ENCODE measurements at regions not wholly inside any gene's neighbourhood (a gene's known extent, or its start where the extent isn't known, plus 50 kb on each side); places are given as distances from the start of the nearest gene placed in this dataset.

DNA sequence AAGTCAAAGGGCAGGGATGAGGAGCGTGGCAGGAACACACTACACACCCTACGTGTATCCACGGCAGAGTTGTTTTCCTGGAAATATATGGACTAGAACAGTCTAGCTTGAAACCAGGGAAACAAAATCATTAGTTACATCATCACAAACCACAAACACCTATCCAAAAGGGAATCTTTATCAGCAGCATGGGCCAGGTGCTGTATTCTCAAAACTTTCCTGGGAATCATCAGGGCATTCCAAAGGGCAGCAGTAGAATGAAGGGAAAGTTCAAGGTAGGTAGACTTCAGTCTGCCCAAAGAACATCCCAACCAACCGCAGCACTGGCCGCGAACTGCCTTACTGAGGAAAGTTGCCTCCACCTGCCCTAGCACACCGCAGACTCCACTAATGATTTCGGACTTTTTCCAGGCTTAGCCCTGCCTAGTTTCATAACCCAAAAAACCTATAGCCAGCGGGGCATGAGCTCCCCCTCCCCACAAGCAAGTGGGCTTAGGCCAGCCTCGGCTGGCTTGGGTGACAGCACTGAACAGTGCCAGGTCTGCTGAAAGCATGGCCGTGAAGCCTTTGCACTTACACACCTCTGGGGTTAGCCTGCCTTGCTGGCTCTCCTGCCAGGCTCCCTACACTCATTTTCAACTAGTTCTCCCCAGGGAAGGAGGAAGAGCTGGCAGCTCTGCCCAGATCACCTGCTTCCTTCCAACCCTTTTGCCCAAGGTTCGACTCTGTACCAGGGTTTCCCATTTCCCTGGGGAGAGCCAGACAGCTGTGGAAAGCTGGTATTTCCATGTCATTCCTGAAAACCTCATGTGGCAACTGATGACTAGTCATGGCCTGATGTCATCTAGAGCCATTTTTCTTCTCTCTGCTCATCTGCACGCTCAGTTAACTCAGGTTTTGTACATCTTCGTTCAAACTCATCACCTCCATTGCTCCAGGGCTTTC lies 77.3 kb upstream of the UBAC2 start:
- Histone ChIP-seq H3K4me3 (ENCODE audit: low read length in 2 of 2) (no peak overlapping the region), H2BK120ac (ENCODE audit: low read depth, low read length) (no peak overlapping the region), H3K4me2 (ENCODE audit: insufficient read depth, low read length, poor library complexity, severe bottlenecking) (no peak overlapping the region), H3K23ac (ENCODE audit: low read depth, low read length, poor library complexity) (no peak overlapping the region), H3K9me3 (replicated peaks in 1 of 2; ENCODE audit: control insufficient read depth in 2 of 2, insufficient read depth in 1 of 2, low read depth in 1 of 2, low read length in 2 of 2) (no peaks in the 10 kb centered on the region), H4K8ac (ENCODE audit: low read depth, low read length) (no peak overlapping the region), H2BK15ac (ENCODE audit: low read length) (no peak overlapping the region), H2AFZ (ENCODE audit: low read length) (no peak overlapping the region), H3K36me3 (replicated peaks in 1 of 2; ENCODE audit: control insufficient read depth in 2 of 2, insufficient read depth in 2 of 2, low read length in 2 of 2) (no peaks in the 10 kb centered on the region), H2BK5ac (ENCODE audit: low read length) (no peak overlapping the region), H2BK12ac (ENCODE audit: low read length) (no peak overlapping the region), H3K27me3 (ENCODE audit: control insufficient read depth in 3 of 3, insufficient read depth in 3 of 3, low read depth in 1 of 3, low read length in 3 of 3) (peaks cover 0 to 7% (median 0%) of the 10 kb centered on the region in 3 experiments), H3K4me1 (ENCODE audit: control insufficient read depth in 2 of 2, insufficient read depth in 1 of 2, low read depth in 1 of 2, low read length in 2 of 2) (no peaks in the 10 kb centered on the region), H3K9ac (ENCODE audit: low read depth, low read length, poor library complexity) (no peak overlapping the region), H2AK5ac (ENCODE audit: low read depth, low read length) (no peak overlapping the region), H3K4ac (ENCODE audit: low read length) (no peak overlapping the region), H3K18ac (ENCODE audit: low read length) (no peak overlapping the region), H4K91ac (ENCODE audit: low read depth, low read length, poor library complexity) (no peak overlapping the region), H3K14ac (ENCODE audit: low read length) (no peak overlapping the region), H3K79me1 (ENCODE audit: low read depth, low read length) (no peaks in the 10 kb centered on the region), H3K27ac (replicated peaks; ENCODE audit: low read length) (no peak overlapping the region)
- no peak for DNase-seq (ENCODE audit: low spot score)
- WGBS, 2 donors (ENCODE audit: extremely low coverage in 2 of 2, insufficient read length in 2 of 2, insufficient replicate concordance in 1 of 2) = no CpG with 5 or more reads among the region's 14 CpGs

- Histone ChIP-seq H3K18ac (ENCODE audit: low read length) (no peak overlapping the region), H3K14ac (ENCODE audit: low read length) (no peak overlapping the region), H2AK5ac (ENCODE audit: low read depth, low read length) (no peak overlapping the region), H2BK120ac (ENCODE audit: low read depth, low read length) (no peak overlapping the region), H2BK5ac (ENCODE audit: low read length) (no peak overlapping the region), H2AFZ (ENCODE audit: low read length) (no peak overlapping the region), H4K8ac (ENCODE audit: low read depth, low read length) (no peak overlapping the region), H3K36me3 (replicated peaks in 1 of 2; ENCODE audit: control insufficient read depth in 2 of 2, insufficient read depth in 2 of 2, low read length in 2 of 2) (no peaks in the 10 kb centered on the region), H3K79me1 (ENCODE audit: low read depth, low read length) (no peaks in the 10 kb centered on the region), H3K27ac (replicated peaks; ENCODE audit: low read length) (no peak overlapping the region), H3K4me1 (ENCODE audit: control insufficient read depth in 2 of 2, insufficient read depth in 1 of 2, low read depth in 1 of 2, low read length in 2 of 2) (no peaks in the 10 kb centered on the region), H2BK15ac (ENCODE audit: low read length) (no peak overlapping the region), H3K4ac (ENCODE audit: low read length) (no peak overlapping the region), H3K27me3 (ENCODE audit: control insufficient read depth in 3 of 3, insufficient read depth in 3 of 3, low read depth in 1 of 3, low read length in 3 of 3) (peaks cover 0 to 7% (median 0%) of the 10 kb centered on the region in 3 experiments), H4K91ac (ENCODE audit: low read depth, low read length, poor library complexity) (no peak overlapping the region), H2BK12ac (ENCODE audit: low read length) (no peak overlapping the region), H3K23ac (ENCODE audit: low read depth, low read length, poor library complexity) (no peak overlapping the region), H3K9ac (ENCODE audit: low read depth, low read length, poor library complexity) (no peak overlapping the region), H3K9me3 (replicated peaks in 1 of 2; ENCODE audit: control insufficient read depth in 2 of 2, insufficient read depth in 1 of 2, low read depth in 1 of 2, low read length in 2 of 2) (no peaks in the 10 kb centered on the region), H3K4me3 (ENCODE audit: low read length in 2 of 2) (no peak overlapping the region), H3K4me2 (ENCODE audit: insufficient read depth, low read length, poor library complexity, severe bottlenecking) (no peak overlapping the region)
- no CpG with 5 or more reads among the region's 1 CpG for WGBS, 2 donors (ENCODE audit: extremely low coverage in 2 of 2, insufficient read length in 2 of 2, insufficient replicate concordance in 1 of 2)
- no peak for DNase-seq (ENCODE audit: low spot score)
Observed at GRCh38 chr13:99124046-99124400, 76.6 kb upstream of the UBAC2 start.

- H3K4me1 ChIP-seq (ENCODE audit: control insufficient read depth in 2 of 2, insufficient read depth in 1 of 2, low read depth in 1 of 2, low read length in 2 of 2) = no peaks in the 10 kb centered on the region
- H3K4me2 ChIP-seq (ENCODE audit: insufficient read depth, low read length, poor library complexity, severe bottlenecking) = no peak overlapping the region
- H3K27ac ChIP-seq (replicated peaks; ENCODE audit: low read length) = no peak overlapping the region
- no peaks in the 10 kb centered on the region for H3K9me3 ChIP-seq (replicated peaks in 1 of 2; ENCODE audit: control insufficient read depth in 2 of 2, insufficient read depth in 1 of 2, low read depth in 1 of 2, low read length in 2 of 2)
- no peak overlapping the region for H4K91ac ChIP-seq (ENCODE audit: low read depth, low read length, poor library complexity)
- DNase-seq (ENCODE audit: low spot score) = no peak
- H2BK15ac ChIP-seq (ENCODE audit: low read length) = no peak overlapping the region
- no peak overlapping the region for H3K18ac ChIP-seq (ENCODE audit: low read length)
- WGBS, 2 donors (ENCODE audit: extremely low coverage in 2 of 2, insufficient read length in 2 of 2, insufficient replicate concordance in 1 of 2) = no CpG with 5 or more reads among the region's 9 CpGs
- H2AFZ ChIP-seq (ENCODE audit: low read length) = no peak overlapping the region
- no peaks in the 10 kb centered on the region for H3K79me1 ChIP-seq (ENCODE audit: low read depth, low read length)
- H3K4ac ChIP-seq (ENCODE audit: low read length) = no peak overlapping the region
- H2AK5ac ChIP-seq (ENCODE audit: low read depth, low read length) = no peak overlapping the region
- H3K23ac ChIP-seq (ENCODE audit: low read depth, low read length, poor library complexity) = no peak overlapping the region
- H2BK120ac ChIP-seq (ENCODE audit: low read depth, low read length) = no peak overlapping the region
- no peak overlapping the region for H4K8ac ChIP-seq (ENCODE audit: low read depth, low read length)
- no peaks in the 10 kb centered on the region for H3K36me3 ChIP-seq (replicated peaks in 1 of 2; ENCODE audit: control insufficient read depth in 2 of 2, insufficient read depth in 2 of 2, low read length in 2 of 2)
- H3K14ac ChIP-seq (ENCODE audit: low read length) = no peak overlapping the region
- no peak overlapping the region for H3K4me3 ChIP-seq (ENCODE audit: low read length in 2 of 2)
- no peak overlapping the region for H3K9ac ChIP-seq (ENCODE audit: low read depth, low read length, poor library complexity)
- H2BK12ac ChIP-seq (ENCODE audit: low read length) = no peak overlapping the region
- peaks cover 0 to 7% (median 0%) of the 10 kb centered on the region in 3 experiments for H3K27me3 ChIP-seq (ENCODE audit: control insufficient read depth in 3 of 3, insufficient read depth in 3 of 3, low read depth in 1 of 3, low read length in 3 of 3)
- no peak overlapping the region for H2BK5ac ChIP-seq (ENCODE audit: low read length)
Observed at GRCh38 chr13:99124794-99125316, 75.8 kb upstream of the UBAC2 start.

- WGBS, 2 donors (ENCODE audit: extremely low coverage in 2 of 2, insufficient read length in 2 of 2, insufficient replicate concordance in 1 of 2) = no CpG with 5 or more reads among the region's 9 CpGs
- Histone ChIP-seq H4K8ac (ENCODE audit: low read depth, low read length) (no peak overlapping the region), H2BK120ac (ENCODE audit: low read depth, low read length) (no peak overlapping the region), H2BK5ac (ENCODE audit: low read length) (no peak overlapping the region), H2BK12ac (ENCODE audit: low read length) (no peak overlapping the region), H3K27ac (replicated peaks; ENCODE audit: low read length) (no peak overlapping the region), H2AFZ (ENCODE audit: low read length) (no peak overlapping the region), H4K91ac (ENCODE audit: low read depth, low read length, poor library complexity) (no peak overlapping the region), H3K36me3 (replicated peaks in 1 of 2; ENCODE audit: control insufficient read depth in 2 of 2, insufficient read depth in 2 of 2, low read length in 2 of 2) (no peaks in the 10 kb centered on the region), H2AK5ac (ENCODE audit: low read depth, low read length) (no peak overlapping the region), H3K79me1 (ENCODE audit: low read depth, low read length) (no peaks in the 10 kb centered on the region), H3K4ac (ENCODE audit: low read length) (no peak overlapping the region), H3K27me3 (ENCODE audit: control insufficient read depth in 3 of 3, insufficient read depth in 3 of 3, low read depth in 1 of 3, low read length in 3 of 3) (peaks cover 0 to 7% (median 0%) of the 10 kb centered on the region in 3 experiments), H3K23ac (ENCODE audit: low read depth, low read length, poor library complexity) (no peak overlapping the region), H3K4me3 (ENCODE audit: low read length in 2 of 2) (no peak overlapping the region), H3K18ac (ENCODE audit: low read length) (no peak overlapping the region), H3K9me3 (replicated peaks in 1 of 2; ENCODE audit: control insufficient read depth in 2 of 2, insufficient read depth in 1 of 2, low read depth in 1 of 2, low read length in 2 of 2) (no peaks in the 10 kb centered on the region), H3K4me2 (ENCODE audit: insufficient read depth, low read length, poor library complexity, severe bottlenecking) (no peak overlapping the region), H2BK15ac (ENCODE audit: low read length) (no peak overlapping the region), H3K4me1 (ENCODE audit: control insufficient read depth in 2 of 2, insufficient read depth in 1 of 2, low read depth in 1 of 2, low read length in 2 of 2) (no peaks in the 10 kb centered on the region), H3K14ac (ENCODE audit: low read length) (no peak overlapping the region), H3K9ac (ENCODE audit: low read depth, low read length, poor library complexity) (no peak overlapping the region)
- DNase-seq (ENCODE audit: low spot score) = no peak
Observed at GRCh38 chr13:99125326-99125915, 75.2 kb upstream of the UBAC2 start.

Measured in neuronal stem cell (in vitro differentiated cells).